ENCODE measurements at regions not wholly inside any gene's neighbourhood (a gene's known extent, or its start where the extent isn't known, plus 50 kb on each side); places are given as distances from the start of the nearest gene placed in this dataset.
A peak's percentile ranks its signal among the peaks of the same experiment; 100 is the strongest.

DNA sequence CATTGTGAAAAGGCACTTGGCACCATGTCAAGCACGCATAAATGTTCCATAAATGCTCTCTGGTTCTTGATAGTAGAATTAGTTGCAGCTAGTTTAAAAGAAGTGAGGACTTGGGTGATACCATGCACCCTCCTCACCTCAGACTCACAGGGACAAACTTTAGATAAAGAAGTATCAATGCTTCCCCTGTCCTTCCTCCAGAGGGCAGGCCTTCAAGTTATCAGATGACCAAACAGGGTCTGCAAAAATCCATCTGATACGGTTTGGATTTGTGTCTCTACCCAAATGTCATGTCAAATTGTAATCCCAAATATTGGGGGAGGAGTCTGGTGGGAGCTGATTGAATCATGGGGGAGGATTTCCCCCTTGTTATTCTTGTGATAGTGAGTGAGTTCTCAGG lies 54.1 kb downstream of the C1QL2 start:
- no peaks in the 10 kb centered on the region for H3K4me1 ChIP-seq (ENCODE audit: control insufficient read depth, insufficient read depth, low read length)
- no peaks in the 10 kb centered on the region for H3K36me3 ChIP-seq (ENCODE audit: control insufficient read depth in 2 of 2, insufficient read depth in 1 of 2, low read length in 2 of 2)
- ChIA-PET POLR2A (no interaction called here), CTCF (no interaction called here)
- H3K4me3 ChIP-seq (ENCODE audit: low read depth, low read length) = no peak overlapping the region
- TF ChIP-seq ZNF701 (tag by site-specific recombination; IDR thresholded peaks at IDR 0.05) (no peak), ZNF248 (tag by site-specific recombination; IDR thresholded peaks at IDR 0.05) (no peak)
- no peaks in the 10 kb centered on the region for H3K9me3 ChIP-seq (ENCODE audit: control insufficient read depth, insufficient read depth, low read depth, low read length)
- H3K27ac ChIP-seq (ENCODE audit: extremely low read depth, low read depth, low read length) = no peak overlapping the region

DNA sequence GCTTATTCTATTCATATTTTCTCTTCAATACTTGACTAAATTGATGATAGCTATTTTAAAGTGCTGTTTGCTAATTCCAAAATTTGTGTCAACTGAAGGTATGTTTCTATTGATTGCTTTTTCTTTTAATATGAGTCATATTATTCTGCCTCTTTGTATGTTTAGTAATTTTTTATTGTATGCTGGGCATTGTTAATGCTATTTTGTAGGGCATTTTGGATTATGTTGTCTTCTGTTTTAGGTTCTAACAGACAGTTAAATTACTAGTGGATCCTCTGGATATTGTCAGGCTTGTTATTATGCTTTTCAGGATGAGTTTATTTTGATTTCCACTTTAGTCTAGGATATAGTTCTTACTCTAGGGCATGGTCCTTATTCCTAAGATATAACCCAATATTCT lies 55.6 kb downstream of the C1QL2 start:
- ChIA-PET POLR2A (no interaction called here), CTCF (no interaction called here)
- Histone ChIP-seq H3K4me3 (ENCODE audit: low read depth, low read length) (no peak overlapping the region), H3K27ac (ENCODE audit: extremely low read depth, low read depth, low read length) (no peak overlapping the region), H3K4me1 (ENCODE audit: control insufficient read depth, insufficient read depth, low read length) (no peaks in the 10 kb centered on the region), H3K9me3 (ENCODE audit: control insufficient read depth, insufficient read depth, low read depth, low read length) (no peaks in the 10 kb centered on the region), H3K36me3 (ENCODE audit: control insufficient read depth in 2 of 2, insufficient read depth in 1 of 2, low read length in 2 of 2) (no peaks in the 10 kb centered on the region)
- TF ChIP-seq ZNF114 (tag by site-specific recombination; IDR thresholded peaks at IDR 0.05) (no peak), ZNF837 (tag by site-specific recombination; IDR thresholded peaks at IDR 0.05) (no peak)
- TF ChIP-seq, protein P1, sequence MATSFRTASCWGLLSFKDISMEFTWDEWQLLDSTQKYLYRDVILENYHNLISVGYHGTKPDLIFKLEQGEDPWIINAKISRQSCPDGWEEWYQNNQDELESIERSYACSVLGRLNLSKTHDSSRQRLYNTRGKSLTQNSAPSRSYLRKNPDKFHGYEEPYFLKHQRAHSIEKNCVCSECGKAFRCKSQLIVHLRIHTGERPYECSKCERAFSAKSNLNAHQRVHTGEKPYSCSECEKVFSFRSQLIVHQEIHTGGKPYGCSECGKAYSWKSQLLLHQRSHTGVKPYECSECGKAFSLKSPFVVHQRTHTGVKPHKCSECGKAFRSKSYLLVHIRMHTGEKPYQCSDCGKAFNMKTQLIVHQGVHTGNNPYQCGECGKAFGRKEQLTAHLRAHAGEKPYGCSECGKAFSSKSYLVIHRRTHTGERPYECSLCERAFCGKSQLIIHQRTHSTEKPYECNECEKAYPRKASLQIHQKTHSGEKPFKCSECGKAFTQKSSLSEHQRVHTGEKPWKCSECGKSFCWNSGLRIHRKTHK (tag by site-specific recombination; IDR thresholded peaks at IDR 0.05) = peak; percentile 93

DNA sequence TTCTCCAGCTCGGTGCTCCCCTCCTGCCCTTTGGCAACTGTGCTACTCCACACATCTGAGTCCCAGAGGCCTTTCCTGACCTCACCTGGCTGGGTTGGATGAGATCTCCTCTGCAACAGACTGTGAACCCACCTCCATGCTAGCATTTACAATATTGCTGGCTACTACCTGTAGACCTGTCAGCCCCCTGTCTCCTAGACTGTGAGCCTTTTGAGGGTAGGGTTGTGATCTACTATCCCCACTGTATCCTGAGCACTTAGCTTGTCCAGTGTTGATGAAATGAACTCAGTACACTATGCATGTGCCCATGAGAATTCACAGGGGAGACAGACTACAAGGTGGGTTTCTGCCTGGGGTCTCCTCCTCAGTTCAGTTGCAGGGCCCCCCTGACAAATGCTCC lies 70.1 kb downstream of the C1QL2 start:
- Histone ChIP-seq H3K4me3 (ENCODE audit: low read depth, low read length) (no peak overlapping the region), H3K27ac (ENCODE audit: extremely low read depth, low read depth, low read length) (no peak overlapping the region), H3K9me3 (ENCODE audit: control insufficient read depth, insufficient read depth, low read depth, low read length) (no peaks in the 10 kb centered on the region), H3K4me1 (ENCODE audit: control insufficient read depth, insufficient read depth, low read length) (peaks cover 16% of the 10 kb centered on the region), H3K36me3 (ENCODE audit: control insufficient read depth in 2 of 2, insufficient read depth in 1 of 2, low read length in 2 of 2) (no peaks in the 10 kb centered on the region)
- ChIA-PET CTCF (no interaction called here), POLR2A (no interaction called here)
- TF ChIP-seq RBAK (tag by site-specific recombination; IDR thresholded peaks at IDR 0.05) (no peak), ZNF768 (tag by site-specific recombination; IDR thresholded peaks at IDR 0.05) (no peak), ZNF658 (tag by site-specific recombination; IDR thresholded peaks at IDR 0.05) (no peak), SP3 (tag by site-specific recombination; IDR thresholded peaks at IDR 0.05) (no peak), ZNF223 (tag by site-specific recombination; IDR thresholded peaks at IDR 0.05) (no peak), ZIC2 (tag by site-specific recombination; IDR thresholded peaks at IDR 0.05) (no peak), ZFP37 (tag by site-specific recombination; IDR thresholded peaks at IDR 0.05) (no peak)

DNA sequence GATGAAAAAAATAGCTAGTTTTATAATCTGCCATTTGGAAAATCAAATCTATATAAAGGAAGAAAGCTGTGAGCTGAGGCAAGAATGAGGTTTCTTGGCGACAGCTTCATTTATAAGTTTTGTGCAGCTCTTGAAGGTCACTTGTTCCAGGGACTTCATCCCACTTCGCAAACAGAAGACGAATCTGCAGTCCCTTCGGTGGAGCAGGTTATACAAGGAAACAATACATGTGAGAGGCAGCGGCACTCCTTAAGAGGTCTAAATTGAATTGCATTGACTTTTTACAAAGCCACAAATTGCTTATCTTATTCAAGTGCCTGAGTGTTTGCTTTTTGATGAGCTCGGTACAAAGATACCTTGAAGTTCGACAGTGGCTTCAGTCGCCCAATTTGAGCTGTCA lies 72.2 kb downstream of the C1QL2 start:
- no peak overlapping the region for H3K4me3 ChIP-seq (ENCODE audit: low read depth, low read length)
- no peaks in the 10 kb centered on the region for H3K36me3 ChIP-seq (ENCODE audit: control insufficient read depth in 2 of 2, insufficient read depth in 1 of 2, low read length in 2 of 2)
- no peaks in the 10 kb centered on the region for H3K9me3 ChIP-seq (ENCODE audit: control insufficient read depth, insufficient read depth, low read depth, low read length)
- no peak for TF ChIP-seq ZSCAN23 (tag by site-specific recombination; IDR thresholded peaks at IDR 0.05)
- H3K27ac ChIP-seq (ENCODE audit: extremely low read depth, low read depth, low read length) = no peak overlapping the region
- CTCF ChIA-PET = interaction anchor here (0.6 kb wide), 1 partner anchor 131 kb away, joined by 3 read pairs; no protein-coding TSS in a partner anchor
- peaks cover 16% of the 10 kb centered on the region for H3K4me1 ChIP-seq (ENCODE audit: control insufficient read depth, insufficient read depth, low read length)
- POLR2A ChIA-PET = interaction anchor here (0.5 to 0.6 kb wide), 2 partner anchors 17 to 593 kb away, joined by 3 to 4 read pairs; partner anchors contain the start of gene TMEM177

DNA sequence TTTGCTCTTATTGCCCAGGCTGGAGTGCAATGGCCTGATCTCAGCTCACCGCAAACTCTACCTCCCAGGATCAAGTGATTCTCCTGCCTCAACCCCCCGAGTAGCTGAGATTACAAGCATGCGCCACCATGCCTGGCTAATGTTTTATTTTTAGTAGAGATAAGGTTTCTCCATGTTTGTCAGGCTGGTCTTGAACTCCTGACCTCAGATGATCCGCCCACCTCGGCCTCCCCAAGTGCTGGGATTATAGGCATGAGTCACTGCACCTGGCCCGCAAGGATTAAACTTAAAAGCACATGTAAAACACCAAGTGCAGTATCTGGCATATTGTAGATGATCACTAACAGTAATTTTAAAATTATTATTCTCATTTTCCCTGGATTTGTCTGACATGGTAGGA lies 72.9 kb downstream of the C1QL2 start:
- H3K27ac ChIP-seq (ENCODE audit: extremely low read depth, low read depth, low read length) = no peak overlapping the region
- ChIA-PET POLR2A (no interaction called here), CTCF (no interaction called here)
- no peaks in the 10 kb centered on the region for H3K9me3 ChIP-seq (ENCODE audit: control insufficient read depth, insufficient read depth, low read depth, low read length)
- H3K4me3 ChIP-seq (ENCODE audit: low read depth, low read length) = no peak overlapping the region
- peaks cover 16% of the 10 kb centered on the region for H3K4me1 ChIP-seq (ENCODE audit: control insufficient read depth, insufficient read depth, low read length)
- TF ChIP-seq GLIS1 (tag by site-specific recombination; IDR thresholded peaks at IDR 0.05) (peak; percentile 95), SALL2 (tag by site-specific recombination; IDR thresholded peaks at IDR 0.05; ENCODE audit: borderline replicate concordance) (no peak), SCRT1 (tag by site-specific recombination; IDR thresholded peaks at IDR 0.05; ENCODE audit: borderline replicate concordance) (no peak), ZNF184 (tag by site-specific recombination; IDR thresholded peaks at IDR 0.05) (no peak), ZFHX2 (tag by site-specific recombination; conservative IDR thresholded peaks at IDR 0.05) (0 out of 2 replicates have a peak, but pooled peaks have one; percentile 31), EGR2 (tag by site-specific recombination; IDR thresholded peaks at IDR 0.05; ENCODE audit: low read depth) (0 out of 2 replicates have a peak, but pooled peaks have one; percentile 27)
- no peaks in the 10 kb centered on the region for H3K36me3 ChIP-seq (ENCODE audit: control insufficient read depth in 2 of 2, insufficient read depth in 1 of 2, low read length in 2 of 2)

Measured in HEK293 (cell line).